Nucleus accumbens (tissue), 56 donors: ENCODE measurements at regions not wholly inside any gene's neighbourhood (a gene's known extent, or its start where the extent isn't known, plus 50 kb on each side); places are given as distances from the start of the nearest gene placed in this dataset.

Experiments used
- DNase-seq, 56 donors: peaks; one replicate each; lab custom pipeline; 2025; lab: John Stamatoyannopoulos, UW

DNA sequence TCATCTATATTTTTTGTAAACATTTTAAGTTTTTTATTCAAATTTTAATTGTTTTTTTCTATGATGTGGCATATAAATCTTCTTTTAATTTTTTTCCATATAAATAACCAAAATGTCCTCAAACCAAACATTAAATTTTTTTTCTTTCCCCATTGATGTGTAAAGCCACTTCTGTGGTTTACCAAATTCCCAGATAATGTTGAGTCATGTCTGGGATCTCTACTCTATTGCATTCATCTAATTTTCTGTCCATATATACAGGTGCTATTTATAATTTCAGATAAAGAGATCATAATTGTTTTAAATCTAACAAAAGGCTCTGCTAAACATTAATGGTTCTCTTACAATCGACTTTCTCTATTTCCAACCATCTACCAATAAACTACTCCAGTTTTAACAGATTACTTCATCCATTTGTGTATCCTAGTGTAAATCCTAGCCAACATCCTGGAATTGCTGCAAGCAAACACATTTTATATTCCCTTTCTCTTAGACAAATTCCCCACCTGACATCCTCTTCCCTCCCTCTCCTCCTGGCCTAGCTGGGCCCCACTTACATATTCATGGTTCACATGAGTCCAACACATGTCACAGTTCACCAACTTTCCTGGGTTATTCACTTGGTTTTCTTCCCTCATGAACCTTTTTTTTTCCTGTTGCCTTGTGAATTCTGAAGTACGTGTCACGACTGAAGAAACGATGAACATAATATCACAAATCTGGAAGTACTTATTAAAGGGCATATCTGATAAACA lies 368.0 kb upstream of the AGTR1 start:
- DNase-seq: no peak

DNA sequence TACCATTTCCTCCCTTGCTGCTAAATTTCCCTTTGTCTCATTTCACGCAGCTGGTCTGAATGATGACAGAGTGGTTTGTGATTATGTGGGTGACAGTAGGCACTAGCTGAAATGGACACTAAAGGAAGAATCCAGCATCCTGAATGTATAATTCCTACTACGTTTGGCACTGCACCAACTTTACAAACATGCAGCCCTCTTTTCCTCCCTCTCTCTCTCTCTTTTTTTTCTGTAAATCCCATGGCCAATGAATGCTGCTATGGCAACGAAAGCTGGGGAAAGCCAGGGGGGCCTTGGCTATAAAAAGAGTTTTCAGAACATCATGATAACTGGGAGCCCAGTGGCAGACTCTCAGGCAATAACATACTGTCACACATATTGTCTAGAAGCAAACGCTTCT lies 367.2 kb upstream of the AGTR1 start:
- DNase-seq: no peak

DNA sequence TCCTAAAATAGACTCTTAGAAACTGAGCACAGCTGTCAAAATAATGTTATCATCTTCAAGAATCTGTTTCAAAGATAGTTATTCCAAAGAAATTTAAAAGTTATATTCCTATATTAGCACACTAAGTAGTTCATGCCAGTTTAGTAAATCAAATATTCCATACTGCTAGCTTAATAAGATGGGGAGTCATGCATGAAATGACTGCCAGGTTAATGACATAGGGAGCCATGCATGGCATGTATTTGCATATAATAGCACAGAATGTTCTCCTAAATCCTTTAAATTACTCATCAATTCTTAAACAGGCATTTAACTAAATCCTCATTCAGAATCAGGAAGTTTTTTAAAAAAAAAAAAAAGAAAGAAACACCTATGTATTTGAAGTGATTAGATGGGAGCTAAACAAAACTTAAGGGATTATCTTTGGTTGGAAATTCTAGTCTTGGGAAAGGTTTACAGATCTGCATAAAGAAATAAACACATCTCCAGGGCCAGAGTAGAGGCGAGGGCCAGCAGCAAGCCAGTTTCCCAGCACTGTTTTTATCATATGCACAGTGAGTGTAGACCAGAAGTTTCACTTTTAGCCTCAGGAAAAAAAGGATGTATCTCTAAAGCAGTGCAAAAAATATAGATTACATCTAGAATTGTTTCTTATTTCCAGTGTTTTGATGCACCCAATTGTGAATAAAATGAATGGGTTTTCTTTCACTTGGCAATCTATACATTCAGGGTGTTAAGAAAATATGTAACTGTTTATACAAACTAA lies 366.4 kb upstream of the AGTR1 start:
- no peak for DNase-seq

DNA sequence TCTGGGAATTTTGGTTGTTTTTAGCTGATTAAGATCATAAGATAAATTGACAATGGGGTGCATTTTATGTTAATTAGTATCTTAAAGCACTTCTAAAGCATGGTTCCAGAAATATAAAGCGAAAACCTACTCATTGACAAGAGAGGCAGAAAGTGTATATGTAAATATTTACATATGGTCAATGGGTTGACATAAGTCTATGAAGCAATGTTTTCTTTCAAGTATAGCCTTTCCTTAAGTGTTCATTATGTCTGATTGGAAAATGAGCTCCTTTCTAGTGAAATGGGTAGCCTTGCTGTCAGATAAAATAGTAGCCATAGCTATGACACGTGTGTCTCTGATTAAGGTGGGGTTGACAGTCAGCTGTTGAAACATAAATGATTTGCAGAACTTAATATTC lies 365.2 kb upstream of the AGTR1 start:
- DNase-seq: no peak

DNA sequence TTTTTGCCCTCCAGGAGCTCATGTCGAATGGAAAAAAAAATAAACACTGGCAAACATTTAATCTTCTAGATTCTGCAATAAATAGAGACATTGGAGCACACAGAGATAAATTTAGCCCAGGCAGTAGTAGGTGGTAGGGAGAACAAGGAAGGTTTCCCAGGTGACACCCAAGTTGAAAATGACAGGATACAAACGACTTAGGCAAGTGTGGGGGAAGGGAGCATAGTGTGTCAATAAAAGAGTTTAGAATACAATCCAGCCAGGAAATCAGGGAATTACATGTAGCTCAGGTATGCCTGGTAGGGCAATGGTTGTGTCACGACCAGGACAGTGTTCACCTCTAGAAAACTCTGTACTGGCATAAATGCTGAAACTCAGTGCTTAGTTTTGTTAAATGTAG lies 364.6 kb upstream of the AGTR1 start:
- peak in 1 of 56 donors; percentile 9 for DNase-seq

DNA sequence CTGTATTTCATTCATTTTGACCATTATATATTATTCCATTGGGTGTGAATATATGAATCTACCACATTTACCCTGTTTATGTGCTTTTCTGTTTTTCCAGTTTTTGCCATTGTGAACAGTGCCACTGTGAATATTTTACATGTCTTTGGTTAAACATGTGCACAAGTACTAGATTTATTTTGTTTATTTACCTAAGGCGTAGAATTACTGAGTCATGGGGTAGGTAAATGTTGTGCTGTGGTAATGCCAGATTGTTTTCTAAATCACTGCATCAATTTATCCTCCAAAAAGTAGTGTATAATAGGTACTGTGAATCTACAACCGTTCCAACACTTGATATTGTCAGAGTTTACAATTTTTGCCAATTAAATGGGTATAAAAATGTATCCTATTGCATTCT lies 362.1 kb upstream of the AGTR1 start:
- no peak for DNase-seq

DNA sequence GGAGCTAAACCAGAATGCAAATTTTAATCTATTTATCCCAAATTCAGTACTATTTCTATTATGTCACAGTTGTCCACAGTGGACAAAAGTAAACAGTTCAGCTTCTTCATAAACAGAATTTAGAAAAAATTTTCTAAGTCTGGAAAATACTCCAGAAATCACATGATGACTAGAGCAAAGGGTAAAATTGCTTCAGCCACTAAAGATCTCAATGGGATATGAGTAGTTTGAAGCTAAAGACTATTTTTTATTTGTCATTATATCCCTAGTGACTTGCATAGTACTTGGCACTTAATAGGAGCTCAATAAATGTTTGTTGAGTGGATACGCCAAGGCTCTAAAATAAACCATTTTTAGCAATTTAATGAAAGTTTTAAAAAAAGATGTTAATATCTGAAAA lies 354.3 kb upstream of the AGTR1 start:
- DNase-seq: no peak

DNA sequence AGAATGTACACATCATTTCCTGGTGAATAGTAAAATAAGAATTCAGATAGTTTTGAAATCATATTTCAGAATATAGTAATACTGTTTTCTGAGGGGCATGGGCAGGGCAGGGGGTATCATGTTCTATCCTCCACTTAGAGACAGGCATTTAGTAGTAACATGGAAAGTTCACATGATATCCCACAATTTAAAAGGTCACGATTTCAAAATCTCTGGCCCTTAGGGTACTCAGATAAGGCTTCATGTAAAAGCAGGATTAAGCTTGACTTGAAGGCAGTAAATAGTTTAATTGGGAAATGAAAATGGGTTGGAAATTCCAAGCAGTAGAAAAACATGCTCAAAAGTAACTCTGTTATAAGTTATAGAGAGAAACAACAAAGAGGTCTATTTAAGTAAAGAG lies 353.2 kb upstream of the AGTR1 start:
- DNase-seq: no peak

DNA sequence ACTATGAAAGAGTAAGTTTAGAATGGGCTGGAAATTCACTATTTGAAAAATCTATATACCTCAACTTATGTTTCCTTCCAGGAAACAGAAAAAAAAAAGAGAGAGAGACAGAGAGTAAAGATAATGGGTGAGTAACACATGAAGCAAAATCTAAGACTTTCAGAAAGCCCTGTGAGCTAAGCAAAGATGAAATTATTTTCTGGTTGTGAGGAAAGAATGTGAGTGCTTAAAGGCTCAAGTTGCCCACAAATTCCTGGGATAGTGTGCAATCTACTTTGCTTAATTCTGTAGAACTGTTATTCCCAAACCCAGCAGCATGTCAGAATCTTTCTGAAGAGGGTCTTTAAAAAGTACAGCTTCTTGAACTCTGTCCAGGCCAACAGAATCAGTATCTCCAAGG lies 337.7 kb upstream of the AGTR1 start:
- no peak for DNase-seq

DNA sequence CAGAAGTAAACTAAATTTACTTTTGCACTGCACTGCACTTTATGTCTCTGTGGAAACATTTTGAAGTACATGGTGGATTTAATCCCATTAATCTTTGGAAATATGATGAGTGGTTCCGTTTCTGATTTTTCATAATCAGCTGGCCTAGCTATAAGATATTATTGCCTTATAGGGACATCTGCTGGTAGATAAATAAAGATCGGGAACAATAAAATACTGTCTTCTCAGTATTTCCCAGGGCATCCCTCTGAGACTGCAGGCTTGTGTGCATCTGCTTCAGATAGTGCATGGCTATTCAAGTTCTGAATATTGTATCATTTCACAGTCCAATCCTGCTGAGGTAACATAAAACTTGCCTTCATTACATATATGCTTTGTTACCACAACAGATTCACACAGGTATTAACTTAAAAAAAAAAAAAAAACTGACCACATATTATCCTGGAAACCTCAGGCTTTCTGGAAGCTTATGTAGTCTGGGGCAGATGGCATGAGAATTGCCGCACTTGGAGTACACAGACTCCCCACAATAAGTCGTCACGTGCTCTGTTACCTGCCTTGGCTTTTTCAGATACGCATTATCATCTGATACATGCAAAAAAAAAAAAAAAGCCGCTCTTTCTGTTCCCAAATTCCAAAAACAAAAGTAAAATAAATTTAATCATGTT lies 330.8 kb upstream of the AGTR1 start:
- DNase-seq: peak in 4 of 56 donors; percentile 1 to 13 (median 8)

DNA sequence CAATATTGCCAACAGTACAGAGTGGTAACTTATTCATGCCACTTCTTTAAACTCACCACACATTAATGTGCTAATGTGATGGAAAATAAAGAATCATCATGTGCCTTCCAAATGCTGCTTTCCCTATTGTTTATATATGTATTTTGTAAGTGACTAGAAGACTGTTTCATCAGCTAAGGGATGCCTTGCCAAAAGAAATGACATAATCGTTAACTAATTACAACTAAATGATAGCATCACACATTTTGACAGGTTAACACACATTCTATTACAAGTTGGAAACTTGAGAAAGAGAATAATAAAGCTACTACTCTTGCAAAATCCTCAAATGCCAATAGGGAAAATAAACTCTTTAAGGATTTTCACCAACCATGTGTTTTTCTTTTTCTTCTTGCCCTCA lies 329.9 kb upstream of the AGTR1 start:
- no peak for DNase-seq

DNA sequence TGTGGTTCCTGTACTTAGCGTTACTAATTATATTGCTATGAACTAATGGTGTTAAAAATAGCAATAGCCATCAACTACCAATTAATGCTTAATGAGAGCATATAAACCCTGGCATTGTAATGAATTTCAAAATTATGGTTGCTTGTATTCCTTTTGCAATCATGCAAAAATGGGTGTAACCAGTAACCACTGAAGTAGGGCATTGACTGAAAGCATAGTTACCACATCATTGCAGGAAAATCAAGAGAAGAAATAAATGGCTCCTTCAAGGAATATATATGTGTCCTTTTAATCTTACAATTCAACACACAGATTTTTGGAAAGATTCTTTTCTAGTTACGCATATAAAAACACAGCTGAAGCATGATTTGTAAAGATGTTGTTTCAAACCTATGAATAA lies 328.3 kb upstream of the AGTR1 start:
- DNase-seq: no peak

DNA sequence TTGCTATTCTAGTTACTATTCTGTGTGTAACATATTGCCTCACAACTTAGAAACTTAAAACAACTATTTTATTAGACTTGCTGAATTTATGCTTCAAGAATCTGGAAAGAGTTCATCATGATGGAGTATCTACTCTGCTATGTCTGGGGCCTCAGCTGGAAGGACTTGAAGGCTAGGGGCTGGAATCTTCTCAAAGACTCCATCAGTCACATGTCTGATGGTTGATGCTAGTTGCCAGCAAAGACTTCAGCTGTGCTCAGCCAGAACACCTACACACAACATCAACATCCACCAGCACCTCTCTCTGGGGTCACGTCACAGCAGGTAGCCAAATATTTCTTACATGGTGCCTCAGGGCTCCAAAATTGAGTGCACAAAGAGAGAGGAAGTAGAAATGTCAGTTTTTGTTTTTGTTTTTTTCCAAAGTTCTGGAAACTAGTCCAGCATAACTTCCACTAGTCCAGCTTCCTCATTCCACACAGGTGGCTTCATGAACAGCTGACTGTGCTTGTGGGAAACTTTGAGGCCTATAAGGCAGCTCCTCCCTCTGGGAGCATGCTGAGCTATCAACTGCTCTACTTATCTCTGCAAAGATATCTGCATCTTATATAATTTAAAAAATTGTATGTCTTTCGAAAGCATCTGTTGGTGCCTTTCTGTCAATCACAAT lies 325.4 kb upstream of the AGTR1 start:
- DNase-seq: no peak

DNA sequence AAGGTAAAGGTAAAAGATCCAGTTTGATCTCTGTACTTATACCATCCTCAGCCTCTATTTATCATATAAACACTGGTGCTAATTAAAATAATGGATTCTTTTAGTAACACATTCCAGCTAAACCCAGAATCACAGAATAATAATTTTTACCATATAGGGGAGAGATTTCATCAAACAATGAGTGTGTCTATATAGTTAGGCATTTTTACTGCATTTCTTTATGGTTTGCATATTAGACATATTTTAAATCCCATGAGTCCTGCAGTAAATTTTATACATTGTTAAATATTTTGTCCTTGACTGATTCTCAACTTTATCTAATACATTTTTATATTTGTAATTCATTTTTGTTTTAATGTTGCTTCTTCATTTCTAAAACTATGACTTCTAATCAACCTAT lies 323.7 kb upstream of the AGTR1 start:
- no peak for DNase-seq

DNA sequence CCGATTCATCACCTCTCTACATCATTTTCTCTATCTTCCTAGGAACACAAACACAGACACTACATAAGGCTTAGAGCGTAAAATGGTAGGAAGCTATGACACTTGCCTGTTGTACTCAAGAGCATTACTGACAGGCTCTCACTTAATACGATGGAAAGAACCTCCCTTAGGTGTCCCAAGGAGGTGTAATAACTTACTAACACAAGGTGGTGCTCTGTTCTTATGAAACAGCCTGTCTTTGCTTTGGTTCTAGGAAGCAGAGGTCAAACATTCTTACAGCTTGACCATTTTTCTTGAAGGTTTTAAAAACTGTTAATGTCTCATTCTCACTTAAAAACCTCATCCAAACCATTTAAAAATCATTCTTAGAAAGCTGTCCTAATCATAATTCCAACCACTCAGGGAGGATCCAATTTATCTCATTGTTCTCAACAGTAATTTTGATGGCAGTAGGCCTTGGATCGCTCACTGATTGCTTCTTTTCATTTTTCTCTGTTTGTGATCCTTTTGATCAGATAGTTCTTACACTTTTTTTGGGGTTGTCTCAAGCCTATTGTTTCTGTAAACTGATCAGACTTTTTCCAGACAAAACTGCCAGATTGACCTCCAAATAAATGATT lies 317.8 kb upstream of the AGTR1 start:
- DNase-seq: no peak

DNA sequence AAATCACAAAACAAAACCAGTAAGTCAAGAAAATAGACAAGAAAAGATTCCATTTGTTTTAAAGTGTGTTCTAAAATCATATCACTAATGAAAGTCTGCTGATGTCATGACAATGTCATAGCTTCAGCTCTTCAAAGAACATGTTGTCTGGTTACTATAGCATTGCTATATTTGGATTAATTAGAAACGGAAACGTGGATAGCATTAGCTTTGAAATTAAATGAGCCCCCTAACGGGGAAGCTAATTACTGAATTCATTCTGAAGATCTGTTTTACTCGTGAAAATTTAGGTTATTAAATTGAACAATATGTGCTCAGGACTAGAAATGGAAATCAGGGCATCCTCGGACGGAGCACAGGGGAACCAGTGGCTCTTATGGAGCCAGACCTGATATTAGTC lies 316.7 kb upstream of the AGTR1 start:
- no peak for DNase-seq

DNA sequence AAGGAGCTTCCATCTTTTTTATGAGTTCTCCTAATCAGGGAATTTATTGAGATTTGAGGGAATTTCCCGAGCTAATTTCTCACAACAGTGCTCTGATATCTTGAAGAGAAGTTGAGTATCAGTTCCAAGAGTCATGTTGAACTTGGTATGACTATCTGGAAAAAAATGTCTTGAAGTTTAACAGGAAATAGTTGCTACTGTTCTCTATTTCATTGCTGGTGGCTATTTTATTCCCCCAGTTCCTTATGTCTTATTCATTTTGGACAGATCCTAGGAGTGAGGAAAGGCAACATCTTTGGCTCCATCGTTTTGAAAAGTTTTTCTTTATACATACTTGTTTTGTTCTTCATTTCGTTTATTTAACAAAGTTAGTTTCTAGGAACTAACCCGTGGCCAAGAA lies 307.8 kb upstream of the AGTR1 start:
- no peak for DNase-seq

DNA sequence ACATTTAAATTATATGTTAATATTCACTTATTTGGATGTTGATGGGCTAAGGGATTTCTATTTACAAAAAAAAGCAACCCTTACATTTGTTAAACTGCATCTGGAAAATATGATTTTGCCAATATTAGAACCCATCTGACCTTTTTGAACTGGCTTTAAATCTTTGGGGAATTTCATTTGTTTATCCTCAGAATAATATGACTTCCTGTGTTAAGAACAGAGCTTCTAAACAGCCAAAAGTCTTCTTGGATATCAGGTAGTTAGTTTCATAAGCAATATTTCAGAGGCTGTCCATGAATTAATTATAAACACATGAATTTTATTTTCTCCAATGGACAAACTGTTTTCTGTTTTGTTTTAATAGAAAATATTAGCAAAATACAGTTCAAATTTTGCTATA lies 301.9 kb upstream of the AGTR1 start:
- no peak for DNase-seq

DNA sequence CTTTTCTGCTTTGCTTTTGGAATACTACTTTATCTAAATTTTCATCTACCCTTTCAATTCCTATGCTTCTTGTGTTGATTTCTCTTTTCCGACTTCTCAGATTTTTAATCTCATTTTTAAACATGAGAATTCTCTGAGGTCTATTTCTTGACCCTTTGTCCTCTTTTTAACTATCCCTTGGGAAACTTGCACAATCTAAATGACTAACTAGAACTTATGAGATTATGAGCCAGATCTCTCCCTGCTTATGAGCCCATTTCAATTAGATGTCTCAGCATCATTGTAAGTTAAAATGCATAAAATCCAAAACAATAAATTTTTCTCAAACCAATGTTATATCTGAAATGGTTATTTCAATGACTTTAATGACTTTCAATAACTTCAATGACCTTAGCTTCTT lies 296.9 kb upstream of the AGTR1 start:
- DNase-seq: no peak

DNA sequence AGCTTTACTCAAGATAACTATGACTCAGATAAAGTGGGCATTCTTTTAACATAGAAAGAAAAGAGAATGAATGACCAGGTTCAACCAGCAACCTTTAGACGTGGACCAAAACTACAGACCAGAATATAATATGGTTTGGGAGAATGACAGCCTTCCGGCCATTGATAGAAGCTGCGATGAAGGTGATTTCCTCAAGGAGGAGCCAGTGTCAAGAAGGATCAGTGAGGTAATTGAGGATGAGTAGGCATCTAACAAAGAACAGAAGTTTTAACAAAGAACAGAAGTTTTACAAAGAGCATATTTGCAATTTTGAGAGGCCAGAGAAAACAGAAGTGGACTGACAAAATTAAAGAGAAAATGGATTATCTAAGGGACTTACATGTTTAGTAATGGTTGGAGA lies 289.0 kb upstream of the AGTR1 start:
- no peak for DNase-seq

DNA sequence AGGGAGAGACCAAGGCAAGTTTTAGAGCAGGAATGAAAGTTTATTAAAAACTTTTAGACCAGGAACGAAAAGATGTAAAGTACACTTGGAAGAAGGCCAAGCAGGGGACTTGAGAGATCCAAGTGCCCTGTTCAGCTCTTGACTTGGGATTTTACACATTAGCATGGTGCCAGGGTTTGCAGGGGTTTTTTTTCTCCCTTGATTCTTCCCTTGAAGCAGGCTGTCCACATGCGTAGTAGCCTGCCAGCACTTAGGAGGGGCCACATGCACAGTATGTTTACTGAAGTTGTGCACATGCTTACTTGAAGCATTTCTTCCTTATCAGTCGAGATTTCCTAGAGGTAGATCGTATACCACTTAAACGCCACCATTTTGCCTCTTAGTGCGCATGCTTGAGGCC lies 277.5 kb upstream of the AGTR1 start:
- no peak for DNase-seq
